HG02852 (cell line): ENCODE measurements at regions not wholly inside any gene's neighbourhood (a gene's known extent, or its start where the extent isn't known, plus 50 kb on each side); places are given as distances from the start of the nearest gene placed in this dataset.
"Not testable (repeated sequence)": the region's sequence is repeated elsewhere in the genome, so short reads cannot be mapped to it uniquely, and the experiment has no call there.

ENCODE experiments used
- ATAC-seq: cut with Tn5 transposase; IDR thresholded peaks from one replicate; pipeline ENCODE4 v1.9.1; 2021; ENCODE audit warnings: mild to moderate bottlenecking, moderate library complexity; ENCODE audit not compliant: unreplicated experiment

- ATAC-seq, result no peak
Measured at GRCh38 chr2:71926876-71927756, 220.5 kb downstream of the CYP26B1 start.

GRCh38 chr2:71926089-71926447 lies 221.6 kb downstream of the CYP26B1 start:
- no peak for ATAC-seq

GRCh38 chr2:71925268-71926088 lies 222.2 kb downstream of the CYP26B1 start:
- ATAC-seq, result no peak

GRCh38 chr2:71923887-71924533 lies 223.7 kb downstream of the CYP26B1 start:
- ATAC-seq, result peak; percentile 83

- no peak for ATAC-seq
Measured at GRCh38 chr2:71923143-71923525, 224.5 kb downstream of the CYP26B1 start.

- no peak for ATAC-seq
Measured at GRCh38 chr2:71922499-71923142, 225.0 kb downstream of the CYP26B1 start.

GRCh38 chr2:71922091-71922490 lies 225.6 kb downstream of the CYP26B1 start:
- no peak for ATAC-seq

GRCh38 chr2:71920819-71921218 lies 226.8 kb downstream of the CYP26B1 start:
- ATAC-seq, result not testable (repeated sequence)

GRCh38 chr2:71919708-71920107 lies 228.0 kb downstream of the CYP26B1 start:
- ATAC-seq, result no peak

- no peak for ATAC-seq
Measured at GRCh38 chr2:71910277-71910676, 237.4 kb downstream of the CYP26B1 start.

GRCh38 chr2:71908798-71909197 lies 238.9 kb downstream of the CYP26B1 start:
- no peak for ATAC-seq

GRCh38 chr2:71907503-71907902 lies 240.2 kb downstream of the CYP26B1 start:
- ATAC-seq, result no peak

GRCh38 chr2:71906357-71906973 lies 241.2 kb downstream of the CYP26B1 start:
- no peak for ATAC-seq

- no peak for ATAC-seq
Measured at GRCh38 chr2:71905205-71905604, 242.5 kb downstream of the CYP26B1 start.

GRCh38 chr2:71903841-71904240 lies 243.8 kb downstream of the CYP26B1 start:
- no peak for ATAC-seq

- ATAC-seq, result no peak
Measured at GRCh38 chr2:71901466-71901865, 246.2 kb downstream of the CYP26B1 start.

- no peak for ATAC-seq
Measured at GRCh38 chr2:71898851-71899681, 248.6 kb downstream of the CYP26B1 start.

GRCh38 chr2:71898375-71898774 lies 249.3 kb downstream of the CYP26B1 start:
- no peak for ATAC-seq

GRCh38 chr2:71897836-71898235 lies 249.8 kb downstream of the CYP26B1 start:
- no peak for ATAC-seq

- no peak for ATAC-seq
Measured at GRCh38 chr2:71897137-71897480, 250.6 kb downstream of the CYP26B1 start.
